GM12878 (cell line): ENCODE measurements at regions not wholly inside any gene's neighbourhood (a gene's known extent, or its start where the extent isn't known, plus 50 kb on each side); places are given as distances from the start of the nearest gene placed in this dataset.

Experiments used
- ATAC-seq: fragments of 200-7000 bp; cut with Tn5 transposase; 3 replicates; pipeline ENCODE4 v1.9.1; 2020; ENCODE audit warnings: mild to moderate bottlenecking, moderate library complexity
- BruUV-seq: library from RNA; stranded (reverse); fragments of 400-500 nt; replicated peaks from 2 replicates; lab custom pipeline; 2021; lab: Mats Ljungman, UMichigan
- CTCF ChIA-PET: fragments of 300-600 bp; sonication (Branson Sonifier 250); formaldehyde crosslinking; extraction: SDS; loops from one replicate; lab custom pipeline; 2021; ENCODE audit warnings: inconsistent platforms; lab: Yijun Ruan, JAX
- POLR2A ChIA-PET: fragments of 350-600 bp; formaldehyde crosslinking; extraction: SDS; loops from one replicate; lab custom pipeline; 2021; ENCODE audit warnings: inconsistent platforms; lab: Charles Lee
- RAD21 ChIA-PET: fragments of 300-600 bp; sonication (Branson Sonifier 250); formaldehyde crosslinking; loops from one replicate; lab custom pipeline; 2023; ENCODE audit warnings: antibody characterized with exemption; ENCODE audit not compliant: unreplicated experiment; lab: Charles Lee
- SMC1A ChIA-PET: fragments of 300-600 bp; sonication (Branson Sonifier 250); formaldehyde crosslinking; loops from one replicate; lab custom pipeline; 2023; ENCODE audit not compliant: unreplicated experiment, uncharacterized antibody; lab: Charles Lee
- DNase-seq: peaks from one replicate; pipeline ENCODE4 v3.0.0-alpha.2; 2011; ENCODE audit warnings: low read depth, low spot score
- FAIRE-seq: peaks from 3 replicates; lab custom pipeline; 2011; peaks lifted over from hg19 to GRCh38; lab: Jason Lieb, UNC
- H2AFZ ChIP-seq: 2 replicates; pipeline ENCODE4 v1.6.0; 2011; ENCODE audit warnings: low read depth, low read length, control low read depth; ENCODE audit not compliant: control insufficient read depth
- H3K27ac ChIP-seq: 2 replicates; pipeline ENCODE4 v1.5.1; 2011; ENCODE audit warnings: control low read depth; ENCODE audit not compliant: control insufficient read depth, insufficient read depth
- H3K27me3 ChIP-seq, 2 experiments: replicated peaks in 1 of 2; 2 replicates each; pipeline versions ENCODE4 v1.6.0 to v1.6.1; 2011; ENCODE audit warnings: low read length in 1 of 2; ENCODE audit not compliant: control insufficient read depth in 2 of 2, insufficient read depth in 2 of 2
- H3K36me3 ChIP-seq, 2 experiments: 2 replicates each; pipeline ENCODE4 v1.5.1; 2011; ENCODE audit warnings: low read length in 1 of 2; ENCODE audit not compliant: control insufficient read depth in 2 of 2, insufficient read depth in 2 of 2
- H3K4me1 ChIP-seq: 2 replicates; pipeline ENCODE4 v1.6.1; 2011; ENCODE audit warnings: mild to moderate bottlenecking, low read length, moderate library complexity, mixed read lengths; ENCODE audit not compliant: control insufficient read depth, insufficient read depth
- H3K4me2 ChIP-seq: 2 replicates; pipeline ENCODE4 v1.6.0; 2011; ENCODE audit warnings: control low read depth; ENCODE audit not compliant: control insufficient read depth, insufficient read depth
- H3K4me3 ChIP-seq: fragments of 200-600 bp; sonication (generic); 2 replicates; pipeline ENCODE4 v1.5.1; 2016
- H3K79me2 ChIP-seq: 2 replicates; pipeline ENCODE4 v1.6.0; 2011; ENCODE audit warnings: low read length; ENCODE audit not compliant: control insufficient read depth, insufficient read depth
- H3K9ac ChIP-seq: 2 replicates; pipeline ENCODE4 v1.8.0; 2011; ENCODE audit warnings: low read length, control low read depth, mixed read lengths; ENCODE audit not compliant: control insufficient read depth, insufficient read depth
- H3K9me3 ChIP-seq: replicated peaks from 3 replicates; pipeline ENCODE4 v1.5.1; 2011; ENCODE audit warnings: mild to moderate bottlenecking, low read length; ENCODE audit not compliant: control insufficient read depth, insufficient read depth
- H4K20me1 ChIP-seq: 2 replicates; pipeline ENCODE4 v1.6.0; 2011; ENCODE audit not compliant: control insufficient read depth, insufficient read depth
- CBX5 ChIP-seq: sonication (generic); IDR thresholded peaks from 2 replicates; pipeline ENCODE4 v1.6.1; 2016; ENCODE audit warnings: low read depth, moderate library complexity, mild to moderate bottlenecking, inconsistent platforms
- CTCF ChIP-seq, 3 experiments: IDR thresholded peaks in 2 of 3; conservative IDR thresholded peaks in 1 of 3; 2 replicates each; pipeline ENCODE4 v1.5.1; 2011; ENCODE audit warnings: low read depth in 3 of 3, low read length in 3 of 3, mild to moderate bottlenecking in 3 of 3, control low read depth in 2 of 3, moderate library complexity in 2 of 3, inconsistent platforms in 1 of 3, mixed read lengths in 1 of 3; ENCODE audit not compliant: control insufficient read depth in 2 of 3, insufficient read depth in 1 of 3; ENCODE audit errors: extremely low read depth in 1 of 3
- ELK1 ChIP-seq: IDR thresholded peaks from 2 replicates; pipeline ENCODE4 v1.6.1; 2012; ENCODE audit warnings: low read depth, low read length, improper control_type of control experiment
- JUNB ChIP-seq: IDR thresholded peaks from 2 replicates; pipeline ENCODE4 v1.6.1; 2016; ENCODE audit warnings: antibody characterized with exemption, mild to moderate bottlenecking
- ZBTB40 ChIP-seq: fragments of 450-650 bp; IDR thresholded peaks from 2 replicates; pipeline ENCODE4 v1.6.1; 2016; ENCODE audit warnings: mild to moderate bottlenecking, moderate library complexity, borderline replicate concordance
- WGBS: methylation state at CpG from one replicate; pipeline ENCODE4 v1.1.6; 2016; ENCODE audit warnings: low lambda C conversion rate; ENCODE audit not compliant: insufficient replicate concordance, insufficient coverage; ENCODE audit errors: missing lambda C conversion rate; 5-methylcytosine and 5-hydroxymethylcytosine counted together
- in situ Hi-C: fragments of 300-500 bp; cut with MboI; formaldehyde crosslinking; loops from 9 replicates; pipeline ENCODE4 v1.14.3; 2018; ENCODE audit warnings: mixed read lengths
- intact Hi-C: fragments of 100-400 bp; cut with micrococcal nuclease; formaldehyde crosslinking; loops from one replicate; pipeline ENCODE4 v1.14.2; 2022; ENCODE audit not compliant: unreplicated experiment

GRCh38 chr2:145197944-145198343 is 678.0 kb upstream of the ZEB2 start (continued):
- no peak for TF ChIP-seq CTCF (IDR thresholded peaks at IDR 0.05 in 2 of 3, conservative IDR thresholded peaks at IDR 0.05 in 1 of 3; ENCODE audit: control insufficient read depth in 2 of 3, extremely low read depth in 1 of 3, insufficient read depth in 1 of 3, low read depth in 3 of 3, low read length in 3 of 3)
- TF ChIP-seq, all 136 proteins: peak for 0

- ATAC-seq = no peak
- Histone ChIP-seq H3K4me3 (no peak overlapping the region), H3K9me3 (no peaks in the 10 kb centered on the region)
- POLR2A ChIA-PET = no interaction called here
- CTCF ChIA-PET = no interaction called here
- TF ChIP-seq JUNB (no peak), CBX5 (no peak), ZBTB40 (0 out of 2 replicates have a peak, but pooled peaks have one; percentile 17), ELK1 (no peak)
- TF ChIP-seq, all 136 proteins: peak for 1
- Histone ChIP-seq H3K79me2 (no peaks in the 10 kb centered on the region), H3K9ac (no peak overlapping the region), H4K20me1 (no peaks in the 10 kb centered on the region), H2AFZ (no peak overlapping the region), H3K4me2 (no peak overlapping the region), H3K4me1 (no peaks in the 10 kb centered on the region), H3K27ac (no peak overlapping the region), H3K36me3 (no peaks in the 10 kb centered on the region), H3K27me3 (no peaks in the 10 kb centered on the region)
- 5% methylated on average over 2 of the region's 2 CpGs for WGBS
- no TSS peak for BruUV-seq
- DNase-seq (no peak), FAIRE-seq (no peak)
- intact Hi-C loops (no loop called here), in situ Hi-C loops (no loop called here)
- SMC1A ChIA-PET = interaction anchor here (0.6 to 1.2 kb wide), 2 partner anchors 24 to 124 kb away, joined by 3 read pairs; no protein-coding TSS in a partner anchor
- RAD21 ChIA-PET = no interaction called here
Measured at GRCh38 chr2:145194673-145195072, 674.8 kb upstream of the ZEB2 start.
